Tibial nerve (tissue), 4 donors: ENCODE measurements at regions not wholly inside any gene's neighbourhood (a gene's known extent, or its start where the extent isn't known, plus 50 kb on each side); places are given as distances from the start of the nearest gene placed in this dataset.

Experiments used
- DNase-seq, 2 donors: peaks; one replicate each; pipeline ENCODE4 v3.0.0-alpha.2; 2019; ENCODE audit warnings: low spot score in 2 of 2
- H3K27ac ChIP-seq, 4 donors: fragments of 200-600 bp; sonication (generic) in 3 of 4; one replicate each; pipeline ENCODE4 v1.5.1; 2017 to 2019; ENCODE audit warnings: mild to moderate bottlenecking in 1 of 4
- H3K27me3 ChIP-seq, 2 donors: fragments of 200-600 bp; sonication (generic) in 1 of 2; one replicate each; pipeline versions ENCODE4 v1.5.1 to v1.6.0; 2017 to 2019
- H3K36me3 ChIP-seq, 3 donors: fragments of 200-600 bp; sonication (generic); one replicate each; pipeline ENCODE4 v1.5.1; 2018 to 2019
- H3K4me1 ChIP-seq, 4 donors: fragments of 200-600 bp; sonication (generic) in 3 of 4; one replicate each; pipeline ENCODE4 v1.5.1; 2017 to 2019
- H3K4me3 ChIP-seq, 4 donors: fragments of 200-600 bp; sonication (generic) in 3 of 4; one replicate each; pipeline ENCODE4 v1.5.1; 2017 to 2019; ENCODE audit warnings: mild to moderate bottlenecking in 1 of 4, moderate library complexity in 1 of 4
- H3K9me3 ChIP-seq, 4 donors: fragments of 200-600 bp; sonication (generic) in 3 of 4; one replicate each; pipeline ENCODE4 v1.5.1; 2017 to 2019
- CTCF ChIP-seq, 5 experiments: fragments of 200-600 bp in 3 of 5; fragments of 450-650 bp in 2 of 5; sonication (generic) in 3 of 5; IDR thresholded peaks; one replicate each; pipeline ENCODE4 v1.5.1; 2016 to 2019; ENCODE audit warnings: antibody characterized with exemption in 5 of 5, mild to moderate bottlenecking in 3 of 5, moderate library complexity in 2 of 5
- EP300 ChIP-seq, 2 donors: sonication (generic); formaldehyde crosslinking; IDR thresholded peaks; one replicate each; pipeline ENCODE4 v1.6.1; 2017; ENCODE audit warnings: antibody characterized with exemption in 2 of 2, mild to moderate bottlenecking in 1 of 2
- POLR2A ChIP-seq, 2 donors: fragments of 450-650 bp; IDR thresholded peaks; one replicate each; pipeline ENCODE4 v1.6.1; 2017; ENCODE audit warnings: antibody characterized with exemption in 2 of 2, mild to moderate bottlenecking in 2 of 2, moderate library complexity in 2 of 2
- WGBS, 2 donors: methylation state at CpG; one replicate each; pipeline ENCODE4 v1.1.5; 2018; 5-methylcytosine and 5-hydroxymethylcytosine counted together

GRCh38 chr20:11083841-11084240 is 410.0 kb upstream of the JAG1 start:
- TF ChIP-seq EP300 (IDR thresholded peaks at IDR 0.05) (no peak), CTCF (IDR thresholded peaks at IDR 0.05) (no peak), POLR2A (IDR thresholded peaks at IDR 0.05) (no peak)
- Histone ChIP-seq H3K27ac (no peak overlapping the region), H3K36me3 (no peaks in the 10 kb centered on the region), H3K4me1 (peaks cover 0 to 4% (median 0%) of the 10 kb centered on the region in 4 donors), H3K4me3 (no peak overlapping the region), H3K9me3 (no peaks in the 10 kb centered on the region), H3K27me3 (no peaks in the 10 kb centered on the region)
- WGBS, 2 donors: 97 to 100% methylated on average over 2 of the region's 2 CpGs
- no peak for DNase-seq

- DNase-seq: no peak
- TF ChIP-seq CTCF (IDR thresholded peaks at IDR 0.05) (no peak), POLR2A (IDR thresholded peaks at IDR 0.05) (no peak), EP300 (IDR thresholded peaks at IDR 0.05) (no peak)
- no peaks in the 10 kb centered on the region for H3K36me3 ChIP-seq
- peaks cover 0 to 4% (median 0%) of the 10 kb centered on the region in 4 donors for H3K4me1 ChIP-seq
- no peaks in the 10 kb centered on the region for H3K9me3 ChIP-seq
- no peak overlapping the region for H3K4me3 ChIP-seq
- H3K27me3 ChIP-seq: no peaks in the 10 kb centered on the region
- no peak overlapping the region for H3K27ac ChIP-seq
These were observed 410.7 kb upstream of the JAG1 start for GRCh38 chr20:11084508-11084907.

- no peak overlapping the region for H3K27ac ChIP-seq
- H3K9me3 ChIP-seq: no peaks in the 10 kb centered on the region
- no peak overlapping the region for H3K4me3 ChIP-seq
- H3K4me1 ChIP-seq: no peaks in the 10 kb centered on the region
- TF ChIP-seq EP300 (IDR thresholded peaks at IDR 0.05) (no peak), CTCF (IDR thresholded peaks at IDR 0.05) (no peak), POLR2A (IDR thresholded peaks at IDR 0.05) (no peak)
- 50 to 79% methylated on average over 5 of the region's 5 CpGs for WGBS, 2 donors
- no peak for DNase-seq
- H3K36me3 ChIP-seq: no peaks in the 10 kb centered on the region
- no peaks in the 10 kb centered on the region for H3K27me3 ChIP-seq
These were observed 413.2 kb upstream of the JAG1 start for GRCh38 chr20:11086970-11087369.

GRCh38 chr20:11090751-11091150 is 417.0 kb upstream of the JAG1 start:
- H3K27me3 ChIP-seq: no peaks in the 10 kb centered on the region
- H3K9me3 ChIP-seq: no peaks in the 10 kb centered on the region
- no peak for TF ChIP-seq POLR2A (IDR thresholded peaks at IDR 0.05)
- no peak for TF ChIP-seq CTCF (IDR thresholded peaks at IDR 0.05)
- TF ChIP-seq EP300 (IDR thresholded peaks at IDR 0.05): no peak
- 74 to 93% methylated on average over 1 of the region's 1 CpG for WGBS, 2 donors
- no peaks in the 10 kb centered on the region for H3K36me3 ChIP-seq
- no peak for DNase-seq
- H3K27ac ChIP-seq: no peak overlapping the region
- no peak overlapping the region for H3K4me3 ChIP-seq
- no peaks in the 10 kb centered on the region for H3K4me1 ChIP-seq

- Histone ChIP-seq H3K4me3 (no peak overlapping the region), H3K4me1 (no peaks in the 10 kb centered on the region), H3K27me3 (no peaks in the 10 kb centered on the region), H3K27ac (no peak overlapping the region), H3K36me3 (no peaks in the 10 kb centered on the region), H3K9me3 (no peaks in the 10 kb centered on the region)
- no peak for DNase-seq
- 93 to 94% methylated on average over 1 of the region's 1 CpG for WGBS, 2 donors
- no peak for TF ChIP-seq CTCF (IDR thresholded peaks at IDR 0.05)
- no peak for TF ChIP-seq POLR2A (IDR thresholded peaks at IDR 0.05)
These were observed 417.7 kb upstream of the JAG1 start for GRCh38 chr20:11091511-11091910.
